Liver (tissue), 3 donors: ENCODE measurements at regions not wholly inside any gene's neighbourhood (a gene's known extent, or its start where the extent isn't known, plus 50 kb on each side); places are given as distances from the start of the nearest gene placed in this dataset.

Experiments
- EGR1 ChIP-seq, 2 donors: IDR thresholded peaks; 2 replicates each; pipeline ENCODE4 v1.6.1; 2016 to 2018; ENCODE audit warnings: antibody characterized with exemption in 2 of 2, low read depth in 2 of 2
- JUND ChIP-seq, 2 donors: IDR thresholded peaks; 2 replicates each; pipeline ENCODE4 v1.6.1; 2016; ENCODE audit warnings: antibody characterized with exemption in 2 of 2
- TF ChIP-seq, protein P1 (sequence below): fragments of 150-350 bp; IDR thresholded peaks from 2 replicates; pipeline ENCODE4 v1.5.1; 2017; ENCODE audit warnings: improper control_type of control experiment, low read depth, low read length; ENCODE audit not compliant: missing input control
- donor health status: healthy.
- donor health status: healthy.

DNA sequence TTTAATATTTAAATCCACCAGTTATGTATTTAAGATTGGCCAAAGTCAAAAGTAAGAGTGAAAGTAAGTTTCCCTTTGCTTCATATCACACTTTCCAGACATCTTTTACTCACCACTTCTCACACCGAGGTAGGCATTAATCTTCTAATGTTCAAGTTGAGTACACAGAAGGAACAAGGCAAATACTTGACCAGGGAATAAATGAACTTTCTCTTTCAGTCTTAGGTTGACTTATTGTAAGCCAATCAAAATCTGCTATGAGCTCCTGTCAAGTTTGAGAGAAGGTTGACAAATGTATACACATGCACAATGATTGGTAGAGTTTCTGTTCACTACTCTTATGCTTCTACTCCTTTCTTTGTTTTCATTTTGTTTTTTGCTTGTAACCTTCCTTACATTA is 842.5 kb downstream of the REEP3 start:
- TF ChIP-seq JUND (IDR thresholded peaks at IDR 0.05) (no peak), EGR1 (IDR thresholded peaks at IDR 0.05; ENCODE audit: low read depth in 2 of 2) (no peak)
- TF ChIP-seq, protein P1, sequence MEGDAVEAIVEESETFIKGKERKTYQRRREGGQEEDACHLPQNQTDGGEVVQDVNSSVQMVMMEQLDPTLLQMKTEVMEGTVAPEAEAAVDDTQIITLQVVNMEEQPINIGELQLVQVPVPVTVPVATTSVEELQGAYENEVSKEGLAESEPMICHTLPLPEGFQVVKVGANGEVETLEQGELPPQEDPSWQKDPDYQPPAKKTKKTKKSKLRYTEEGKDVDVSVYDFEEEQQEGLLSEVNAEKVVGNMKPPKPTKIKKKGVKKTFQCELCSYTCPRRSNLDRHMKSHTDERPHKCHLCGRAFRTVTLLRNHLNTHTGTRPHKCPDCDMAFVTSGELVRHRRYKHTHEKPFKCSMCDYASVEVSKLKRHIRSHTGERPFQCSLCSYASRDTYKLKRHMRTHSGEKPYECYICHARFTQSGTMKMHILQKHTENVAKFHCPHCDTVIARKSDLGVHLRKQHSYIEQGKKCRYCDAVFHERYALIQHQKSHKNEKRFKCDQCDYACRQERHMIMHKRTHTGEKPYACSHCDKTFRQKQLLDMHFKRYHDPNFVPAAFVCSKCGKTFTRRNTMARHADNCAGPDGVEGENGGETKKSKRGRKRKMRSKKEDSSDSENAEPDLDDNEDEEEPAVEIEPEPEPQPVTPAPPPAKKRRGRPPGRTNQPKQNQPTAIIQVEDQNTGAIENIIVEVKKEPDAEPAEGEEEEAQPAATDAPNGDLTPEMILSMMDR: no peak
